ENCODE measurements at regions not wholly inside any gene's neighbourhood (a gene's known extent, or its start where the extent isn't known, plus 50 kb on each side); places are given as distances from the start of the nearest gene placed in this dataset.

DNA sequence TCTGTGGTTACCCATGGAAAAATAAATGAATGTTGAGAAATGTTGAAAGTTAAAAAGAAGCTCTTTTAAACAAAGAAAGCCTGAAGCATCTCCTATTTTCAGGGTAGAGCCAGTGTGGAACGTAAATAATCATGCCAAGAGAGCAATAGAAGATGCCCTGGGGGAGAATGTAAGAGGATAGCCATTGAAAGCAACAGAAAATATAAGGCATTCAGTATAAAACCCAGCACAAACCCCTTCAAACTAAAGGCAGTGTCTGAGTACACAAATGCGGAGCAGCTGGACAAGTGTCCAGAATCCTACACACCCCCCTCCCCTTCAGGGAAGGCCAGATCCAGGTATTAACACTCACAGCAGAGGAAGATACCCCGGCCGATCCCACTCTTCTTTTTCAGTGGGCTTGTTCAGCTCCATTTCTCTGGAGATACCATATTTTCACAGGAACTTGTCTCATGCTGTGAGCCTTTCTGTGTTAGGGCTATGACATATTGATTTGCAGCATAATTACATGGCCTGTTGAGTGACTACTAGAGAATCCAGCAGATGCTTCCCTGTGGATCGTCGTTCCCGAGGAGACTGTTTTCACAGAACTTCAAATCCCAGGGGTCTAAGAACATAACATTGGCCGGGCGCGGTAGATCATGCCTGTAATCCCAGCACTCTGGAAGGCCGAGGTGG lies 101.2 kb downstream of the PLK2 start:
- POLR2A ChIA-PET = no interaction called here
- Mint-ChIP-seq H3K4me3 (no peak overlapping the region), H3K27me3 (peaks cover 0 to 15% (median 3%) of the 10 kb centered on the region in 5 donors), H3K4me1 (peaks cover 0 to 3% (median 0%) of the 10 kb centered on the region in 7 donors), H3K9me3 (no peaks in the 10 kb centered on the region), H3K36me3 (no peaks in the 10 kb centered on the region), H3K27ac (no peak overlapping the region)
- no peaks in the 10 kb centered on the region for H3K36me3 ChIP-seq (ENCODE audit: control insufficient read depth in 2 of 3, insufficient read depth in 3 of 3, low read length in 3 of 3)
- CTCF ChIA-PET = no interaction called here
- no peaks in the 10 kb centered on the region for H3K9me3 ChIP-seq (ENCODE audit: control insufficient read depth in 2 of 3, low read length in 3 of 3)
- no peaks in the 10 kb centered on the region for H3K27me3 ChIP-seq (ENCODE audit: control insufficient read depth in 2 of 2, insufficient read depth in 2 of 2, low read length in 2 of 2)
- no peaks in the 10 kb centered on the region for H3K4me1 ChIP-seq (ENCODE audit: control insufficient read depth in 2 of 2, insufficient read depth in 2 of 2, low read length in 2 of 2)
- intact Hi-C loops (cut with micrococcal nuclease) = no loop called here
- H3K4me3 ChIP-seq (ENCODE audit: low read length) = no peak overlapping the region
- ATAC-seq = no peak
- no peak overlapping the region for H3K27ac ChIP-seq (ENCODE audit: low read depth, low read length)
- no peak for DNase-seq

DNA sequence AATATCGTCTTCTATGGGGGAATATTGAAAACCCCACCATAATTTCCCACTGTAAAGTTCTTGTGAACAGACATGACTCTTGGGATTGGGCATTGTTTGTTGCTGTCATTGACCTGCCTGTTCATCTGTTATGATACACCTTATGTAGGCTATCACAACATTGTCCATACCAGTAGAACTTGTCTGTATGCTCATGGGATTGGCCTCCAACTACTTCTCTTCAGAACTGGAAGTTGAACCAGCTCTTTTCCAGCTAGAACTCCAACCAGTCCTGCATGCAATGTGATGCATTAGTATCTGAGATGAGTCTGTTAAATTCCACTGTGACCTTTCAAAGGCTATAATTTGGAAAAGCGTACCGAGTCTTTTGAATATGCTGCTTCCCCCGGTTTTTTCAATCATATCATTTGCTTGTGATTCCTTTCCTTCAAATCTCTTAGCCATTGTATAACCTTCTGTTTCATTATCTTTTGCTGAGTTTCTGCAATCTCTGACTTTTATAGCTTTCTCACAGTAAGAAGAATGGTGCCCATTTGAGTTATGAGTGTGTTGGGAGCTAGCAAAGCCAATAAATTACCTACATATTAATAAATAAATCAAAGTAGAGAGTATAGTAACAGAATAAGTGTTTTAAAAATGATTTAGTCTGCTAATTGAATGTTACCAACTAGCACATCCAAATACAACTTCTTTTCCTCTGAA lies 101.9 kb downstream of the PLK2 start:
- ChIA-PET CTCF (interaction anchor here (0.6 kb wide), 1 partner anchor 1059 kb away, joined by 5 read pairs; no protein-coding TSS in a partner anchor), POLR2A (no interaction called here)
- Mint-ChIP-seq H3K36me3 (no peaks in the 10 kb centered on the region), H3K27ac (no peak overlapping the region), H3K4me3 (no peak overlapping the region), H3K4me1 (peaks cover 0 to 3% (median 0%) of the 10 kb centered on the region in 7 donors), H3K9me3 (no peaks in the 10 kb centered on the region), H3K27me3 (peaks cover 0 to 15% (median 3%) of the 10 kb centered on the region in 5 donors)
- no peak overlapping the region for H3K27ac ChIP-seq (ENCODE audit: low read depth, low read length)
- DNase-seq (no peak), ATAC-seq (no peak)
- no peaks in the 10 kb centered on the region for H3K36me3 ChIP-seq (ENCODE audit: control insufficient read depth in 2 of 3, insufficient read depth in 3 of 3, low read length in 3 of 3)
- no peak overlapping the region for H3K4me3 ChIP-seq (ENCODE audit: low read length)
- no peaks in the 10 kb centered on the region for H3K27me3 ChIP-seq (ENCODE audit: control insufficient read depth in 2 of 2, insufficient read depth in 2 of 2, low read length in 2 of 2)
- intact Hi-C loops (cut with micrococcal nuclease) = no loop called here
- H3K9me3 ChIP-seq (ENCODE audit: control insufficient read depth in 2 of 3, low read length in 3 of 3) = no peaks in the 10 kb centered on the region
- H3K4me1 ChIP-seq (ENCODE audit: control insufficient read depth in 2 of 2, insufficient read depth in 2 of 2, low read length in 2 of 2) = no peaks in the 10 kb centered on the region

DNA sequence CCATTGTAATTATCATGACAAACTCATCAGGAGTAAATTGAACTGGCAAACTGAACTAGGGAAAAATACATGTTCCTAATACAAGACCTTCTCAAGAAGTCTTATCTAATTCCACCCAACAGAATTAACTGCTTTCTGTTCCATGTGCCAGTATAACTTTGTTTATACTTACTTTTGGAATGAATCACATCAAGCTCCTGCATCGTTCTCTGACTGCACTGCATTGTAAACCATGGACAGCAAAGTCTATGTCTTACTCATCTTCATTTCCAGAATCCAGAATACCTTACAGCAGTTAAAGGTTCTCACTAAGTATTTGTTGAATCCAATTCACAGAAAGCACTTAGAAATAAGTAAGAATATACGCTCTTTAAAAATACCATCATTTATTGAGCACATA lies 102.8 kb downstream of the PLK2 start:
- ATAC-seq = no peak
- no peak for DNase-seq
- H3K36me3 Mint-ChIP-seq = no peaks in the 10 kb centered on the region

DNA sequence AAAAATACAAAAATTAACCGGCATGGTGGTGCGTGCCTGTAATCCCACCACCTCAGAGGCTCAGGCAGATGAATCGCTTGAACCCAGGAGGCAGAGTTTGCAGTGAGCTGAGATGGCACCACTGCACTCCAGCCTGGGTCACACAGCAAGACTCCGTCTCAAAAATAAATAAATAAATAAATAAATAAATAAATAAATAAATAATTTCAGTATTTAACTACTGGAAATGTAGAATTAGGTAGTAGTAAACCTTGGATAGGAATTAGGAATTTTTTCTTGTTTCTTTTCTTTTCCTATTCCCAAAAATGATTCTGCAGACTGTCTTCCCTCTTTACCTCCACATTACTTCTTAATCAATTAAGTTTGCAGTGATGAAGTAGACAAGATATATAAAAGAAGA lies 103.2 kb downstream of the PLK2 start:
- no peak for ATAC-seq
- Mint-ChIP-seq H3K27me3 (peaks cover 0 to 15% (median 3%) of the 10 kb centered on the region in 5 donors), H3K4me3 (no peak overlapping the region), H3K36me3 (no peaks in the 10 kb centered on the region), H3K9me3 (no peaks in the 10 kb centered on the region), H3K4me1 (peaks cover 0 to 3% (median 0%) of the 10 kb centered on the region in 7 donors), H3K27ac (no peak overlapping the region)
- no peaks in the 10 kb centered on the region for H3K27me3 ChIP-seq (ENCODE audit: control insufficient read depth in 2 of 2, insufficient read depth in 2 of 2, low read length in 2 of 2)
- no peaks in the 10 kb centered on the region for H3K4me1 ChIP-seq (ENCODE audit: control insufficient read depth in 2 of 2, insufficient read depth in 2 of 2, low read length in 2 of 2)
- H3K36me3 ChIP-seq (ENCODE audit: control insufficient read depth in 2 of 3, insufficient read depth in 3 of 3, low read length in 3 of 3) = no peaks in the 10 kb centered on the region
- intact Hi-C loops (cut with micrococcal nuclease) = no loop called here
- ChIA-PET CTCF (no interaction called here), POLR2A (no interaction called here)
- H3K9me3 ChIP-seq (ENCODE audit: control insufficient read depth in 2 of 3, low read length in 3 of 3) = no peaks in the 10 kb centered on the region
- no peak for DNase-seq
- H3K27ac ChIP-seq (ENCODE audit: low read depth, low read length) = no peak overlapping the region
- H3K4me3 ChIP-seq (ENCODE audit: low read length) = no peak overlapping the region

More for the DNA sequence above, 102.8 kb downstream of the PLK2 start:
- Histone ChIP-seq H3K27ac (ENCODE audit: low read depth, low read length) (no peak overlapping the region), H3K4me1 (ENCODE audit: control insufficient read depth in 2 of 2, insufficient read depth in 2 of 2, low read length in 2 of 2) (no peaks in the 10 kb centered on the region), H3K36me3 (ENCODE audit: control insufficient read depth in 2 of 3, insufficient read depth in 3 of 3, low read length in 3 of 3) (no peaks in the 10 kb centered on the region), H3K27me3 (ENCODE audit: control insufficient read depth in 2 of 2, insufficient read depth in 2 of 2, low read length in 2 of 2) (no peaks in the 10 kb centered on the region), H3K9me3 (ENCODE audit: control insufficient read depth in 2 of 3, low read length in 3 of 3) (no peaks in the 10 kb centered on the region), H3K4me3 (ENCODE audit: low read length) (no peak overlapping the region)
- peaks cover 0 to 15% (median 3%) of the 10 kb centered on the region in 5 donors for H3K27me3 Mint-ChIP-seq
- H3K4me1 Mint-ChIP-seq = peaks cover 0 to 3% (median 0%) of the 10 kb centered on the region in 7 donors
- CTCF ChIA-PET = no interaction called here
- no peak overlapping the region for H3K4me3 Mint-ChIP-seq
- H3K9me3 Mint-ChIP-seq = no peaks in the 10 kb centered on the region
- POLR2A ChIA-PET = no interaction called here
- intact Hi-C loops (cut with micrococcal nuclease) = no loop called here
- H3K27ac Mint-ChIP-seq = no peak overlapping the region

DNA sequence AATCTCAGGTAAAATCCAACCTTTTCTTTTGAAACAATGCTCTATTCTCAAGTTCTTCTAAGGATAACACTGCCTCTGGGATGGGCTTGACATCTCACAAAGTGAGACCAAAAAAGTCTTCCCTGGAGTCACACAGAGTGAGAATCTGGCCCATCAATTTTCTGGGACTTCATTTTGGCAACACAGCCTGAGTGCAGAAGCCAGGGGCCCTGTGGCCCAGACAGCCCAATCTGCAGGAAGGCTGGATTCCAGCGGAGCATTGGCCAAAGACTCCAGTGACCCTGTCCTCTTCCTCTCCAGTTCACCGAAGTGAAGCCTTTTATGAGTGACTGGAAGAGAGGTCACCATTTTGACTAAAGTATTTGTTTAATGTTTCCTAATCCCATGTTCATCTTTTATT lies 105.1 kb downstream of the PLK2 start:
- H3K36me3 ChIP-seq (ENCODE audit: control insufficient read depth in 2 of 3, insufficient read depth in 3 of 3, low read length in 3 of 3) = no peaks in the 10 kb centered on the region
- H3K4me1 ChIP-seq (ENCODE audit: control insufficient read depth in 2 of 2, insufficient read depth in 2 of 2, low read length in 2 of 2) = no peaks in the 10 kb centered on the region
- POLR2A ChIA-PET = no interaction called here
- ATAC-seq = no peak
- no peak for DNase-seq
- intact Hi-C loops (cut with micrococcal nuclease) = no loop called here
- peaks cover 0 to 11% (median 4%) of the 10 kb centered on the region in 5 donors for H3K27me3 Mint-ChIP-seq
- no peaks in the 10 kb centered on the region for H3K27me3 ChIP-seq (ENCODE audit: control insufficient read depth in 2 of 2, insufficient read depth in 2 of 2, low read length in 2 of 2)
- no peaks in the 10 kb centered on the region for H3K9me3 ChIP-seq (ENCODE audit: control insufficient read depth in 2 of 3, low read length in 3 of 3)
- no peak overlapping the region for H3K27ac Mint-ChIP-seq
- no peak overlapping the region for H3K4me3 Mint-ChIP-seq
- H3K36me3 Mint-ChIP-seq = no peaks in the 10 kb centered on the region
- no peak overlapping the region for H3K4me3 ChIP-seq (ENCODE audit: low read length)
- CTCF ChIA-PET = no interaction called here
- H3K4me1 Mint-ChIP-seq = peaks cover 0 to 3% (median 0%) of the 10 kb centered on the region in 7 donors
- H3K27ac ChIP-seq (ENCODE audit: low read depth, low read length) = no peak overlapping the region
- no peaks in the 10 kb centered on the region for H3K9me3 Mint-ChIP-seq

DNA sequence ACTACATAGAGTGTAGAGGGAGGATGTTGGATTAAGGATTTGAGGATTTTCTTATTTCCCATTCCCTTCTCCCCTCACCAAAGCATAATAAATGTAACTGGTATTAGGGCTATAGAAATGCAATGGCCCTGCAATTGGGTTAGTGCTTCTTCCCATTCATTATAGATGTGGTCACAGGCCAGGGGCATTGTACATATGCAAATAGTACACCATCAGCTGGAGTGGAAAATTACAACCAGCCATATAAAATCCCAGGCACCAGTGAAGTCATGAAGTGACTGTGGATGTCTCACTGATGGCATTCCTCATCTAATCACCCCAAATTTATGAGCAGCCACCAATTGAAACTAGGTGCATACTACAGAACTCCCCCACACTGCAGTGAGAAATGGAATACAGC lies 105.9 kb downstream of the PLK2 start:
- Mint-ChIP-seq H3K27me3 (peaks cover 0 to 15% (median 4%) of the 10 kb centered on the region in 5 donors), H3K36me3 (no peaks in the 10 kb centered on the region), H3K27ac (no peak overlapping the region), H3K4me1 (peaks cover 0 to 3% (median 0%) of the 10 kb centered on the region in 7 donors), H3K4me3 (no peak overlapping the region), H3K9me3 (no peaks in the 10 kb centered on the region)
- ATAC-seq = no peak
- H3K9me3 ChIP-seq (ENCODE audit: control insufficient read depth in 2 of 3, low read length in 3 of 3) = no peaks in the 10 kb centered on the region
- no peak overlapping the region for H3K27ac ChIP-seq (ENCODE audit: low read depth, low read length)
- no peaks in the 10 kb centered on the region for H3K4me1 ChIP-seq (ENCODE audit: control insufficient read depth in 2 of 2, insufficient read depth in 2 of 2, low read length in 2 of 2)
- H3K4me3 ChIP-seq (ENCODE audit: low read length) = no peak overlapping the region
- CTCF ChIA-PET = no interaction called here
- no peak for DNase-seq
- no peaks in the 10 kb centered on the region for H3K27me3 ChIP-seq (ENCODE audit: control insufficient read depth in 2 of 2, insufficient read depth in 2 of 2, low read length in 2 of 2)
- POLR2A ChIA-PET = no interaction called here
- intact Hi-C loops (cut with micrococcal nuclease) = no loop called here
- no peaks in the 10 kb centered on the region for H3K36me3 ChIP-seq (ENCODE audit: control insufficient read depth in 2 of 3, insufficient read depth in 3 of 3, low read length in 3 of 3)

DNA sequence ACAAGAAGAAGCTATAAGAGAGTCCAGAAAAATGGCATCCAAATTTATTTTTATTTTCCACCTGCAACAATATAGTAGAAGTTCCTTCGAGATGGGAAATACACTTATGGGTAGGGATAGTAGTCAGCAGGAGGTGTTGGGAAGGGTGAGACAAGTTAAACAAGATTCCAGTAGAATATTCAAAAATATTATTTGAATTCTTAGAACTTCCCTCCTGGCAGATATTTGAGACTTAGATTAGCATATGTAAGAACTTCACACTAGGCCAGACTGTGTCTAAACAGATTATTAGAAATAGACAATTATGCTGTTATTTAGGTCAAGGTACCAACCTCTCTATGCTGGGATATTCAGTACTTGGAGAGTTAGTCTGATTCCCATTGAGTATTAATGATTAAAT lies 108.7 kb downstream of the PLK2 start:
- Mint-ChIP-seq H3K4me3 (no peak overlapping the region), H3K27me3 (peaks cover 0 to 8% (median 0%) of the 10 kb centered on the region in 5 donors), H3K4me1 (peaks cover 0 to 3% (median 0%) of the 10 kb centered on the region in 7 donors), H3K9me3 (no peaks in the 10 kb centered on the region), H3K27ac (no peak overlapping the region), H3K36me3 (no peaks in the 10 kb centered on the region)
- H3K27me3 ChIP-seq (ENCODE audit: control insufficient read depth in 2 of 2, insufficient read depth in 2 of 2, low read length in 2 of 2) = no peaks in the 10 kb centered on the region
- H3K36me3 ChIP-seq (ENCODE audit: control insufficient read depth in 2 of 3, insufficient read depth in 3 of 3, low read length in 3 of 3) = no peaks in the 10 kb centered on the region
- intact Hi-C loops (cut with micrococcal nuclease) = no loop called here
- ChIA-PET CTCF (no interaction called here), POLR2A (no interaction called here)
- H3K27ac ChIP-seq (ENCODE audit: low read depth, low read length) = no peak overlapping the region
- H3K4me1 ChIP-seq (ENCODE audit: control insufficient read depth in 2 of 2, insufficient read depth in 2 of 2, low read length in 2 of 2) = no peaks in the 10 kb centered on the region
- H3K9me3 ChIP-seq (ENCODE audit: control insufficient read depth in 2 of 3, low read length in 3 of 3) = no peaks in the 10 kb centered on the region
- ATAC-seq (no peak), DNase-seq (no peak)
- no peak overlapping the region for H3K4me3 ChIP-seq (ENCODE audit: low read length)

All from naive thymus-derived CD4-positive, alpha-beta T cell (primary cell).